HG02610 (cell line): ENCODE measurements at regions not wholly inside any gene's neighbourhood (a gene's known extent, or its start where the extent isn't known, plus 50 kb on each side); places are given as distances from the start of the nearest gene placed in this dataset.
"Not testable (repeated sequence)": the region's sequence is repeated elsewhere in the genome, so short reads cannot be mapped to it uniquely, and the experiment has no call there.

Source experiments
- ATAC-seq: cut with Tn5 transposase; IDR thresholded peaks from one replicate; pipeline ENCODE4 v1.9.1; 2021; ENCODE audit warnings: mild to moderate bottlenecking, moderate library complexity; ENCODE audit not compliant: unreplicated experiment

- no peak for ATAC-seq
Observed at GRCh38 chr12:89072294-89073026, 279.8 kb downstream of the DUSP6 start.

DNA sequence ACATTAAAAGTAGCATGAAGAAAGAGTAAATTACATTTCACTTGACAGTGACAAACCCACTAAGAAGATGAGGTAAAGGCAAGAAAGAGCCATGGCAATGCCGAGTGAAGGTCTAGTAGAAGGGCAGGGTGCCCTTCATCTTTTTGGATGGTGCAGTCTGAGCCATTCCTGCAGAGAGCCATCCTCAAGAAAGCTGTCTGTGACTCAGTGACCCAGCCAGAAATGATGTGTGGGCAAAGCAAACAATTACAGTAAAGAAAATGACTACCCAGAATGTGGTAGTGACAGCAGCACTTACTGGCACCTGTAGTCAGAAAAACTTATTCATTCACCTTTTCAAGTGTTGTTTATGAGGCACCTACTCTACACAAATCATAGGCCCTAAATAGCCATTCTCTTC lies 281.7 kb downstream of the DUSP6 start:
- no peak for ATAC-seq

DNA sequence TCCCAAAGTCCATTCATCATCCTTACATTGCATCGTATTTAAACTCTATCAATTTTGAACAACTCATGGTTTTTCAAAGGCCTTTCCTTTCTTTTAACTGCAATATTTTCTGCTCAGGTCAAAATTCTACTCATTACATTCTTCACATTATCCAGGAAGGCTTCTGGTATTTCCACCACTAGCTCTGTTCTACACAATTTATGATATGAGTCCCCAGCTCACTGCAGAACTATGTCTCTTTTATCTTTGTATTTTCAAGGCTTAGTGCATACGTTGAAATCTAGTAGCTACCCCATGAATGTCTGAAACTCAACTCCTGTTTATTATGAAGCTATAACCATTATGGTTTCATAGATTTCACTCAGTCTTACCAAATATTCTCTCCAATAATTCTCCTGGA lies 282.9 kb downstream of the DUSP6 start:
- ATAC-seq, result no peak

- ATAC-seq, result no peak
Observed at GRCh38 chr12:89067421-89068187, 284.7 kb downstream of the DUSP6 start.

DNA sequence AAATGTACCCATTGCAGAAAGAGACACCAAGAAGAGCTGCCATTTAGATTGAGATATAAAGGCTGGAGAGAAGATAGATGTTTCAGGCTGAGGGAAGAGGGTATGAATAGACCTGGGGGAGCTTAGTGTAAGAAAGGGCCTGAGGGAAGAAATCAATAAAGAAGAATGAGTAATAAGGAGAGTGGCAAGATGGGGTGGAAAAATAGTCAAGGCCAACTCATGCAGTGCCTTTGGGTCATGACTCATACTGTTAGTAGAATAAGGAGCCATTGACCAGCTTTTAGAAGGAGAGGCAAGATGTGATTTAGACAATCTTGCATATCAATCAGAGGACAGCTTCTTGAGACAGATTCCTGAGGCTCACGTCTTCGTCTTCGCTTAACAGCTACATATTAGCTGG lies 287.5 kb downstream of the DUSP6 start:
- no peak for ATAC-seq

DNA sequence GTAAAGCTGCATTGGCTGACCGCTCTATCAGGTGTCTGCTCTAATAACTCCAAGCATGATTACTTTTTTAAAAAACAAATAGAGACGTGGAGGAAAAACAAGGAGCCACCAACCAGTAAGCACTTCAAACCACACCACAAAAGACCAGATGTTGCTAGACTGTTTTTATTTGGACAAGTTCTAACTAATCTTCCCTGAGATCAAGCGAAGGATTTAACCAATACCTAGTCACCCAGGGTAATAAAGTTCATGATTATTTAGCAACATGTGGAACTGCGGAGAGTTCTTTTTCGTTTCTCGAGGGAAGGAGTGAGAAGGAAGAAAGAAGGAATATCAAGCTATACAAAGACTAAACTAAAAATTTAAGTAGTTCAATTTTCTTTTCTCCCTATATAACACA lies 288.1 kb downstream of the DUSP6 start:
- no peak for ATAC-seq

GRCh38 chr12:89062996-89063395 lies 289.3 kb downstream of the DUSP6 start:
- no peak for ATAC-seq

GRCh38 chr12:89059721-89060541 lies 292.4 kb downstream of the DUSP6 start:
- ATAC-seq, result no peak

GRCh38 chr12:89059056-89059455 lies 293.2 kb downstream of the DUSP6 start:
- ATAC-seq, result no peak

GRCh38 chr12:89058402-89058801 lies 293.9 kb downstream of the DUSP6 start:
- no peak for ATAC-seq

DNA sequence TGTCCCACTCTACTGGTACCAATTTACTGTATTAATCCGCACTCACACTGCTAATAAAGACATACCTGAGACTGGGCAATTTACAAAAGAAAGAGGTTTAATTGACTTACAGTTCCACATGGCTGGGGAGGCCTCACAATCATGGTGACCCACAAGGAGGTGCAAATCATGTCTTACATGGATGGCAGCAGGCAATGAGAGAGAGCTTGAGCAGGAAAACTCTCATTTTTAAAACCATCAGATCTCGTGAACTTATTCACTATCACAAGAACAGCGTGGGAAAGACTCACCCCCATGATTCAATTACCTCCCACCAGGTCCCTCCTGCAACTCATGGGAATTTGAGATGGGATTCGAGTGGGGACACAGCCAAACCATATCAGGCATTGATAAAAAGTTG lies 298.5 kb downstream of the DUSP6 start:
- not testable (repeated sequence) for ATAC-seq

DNA sequence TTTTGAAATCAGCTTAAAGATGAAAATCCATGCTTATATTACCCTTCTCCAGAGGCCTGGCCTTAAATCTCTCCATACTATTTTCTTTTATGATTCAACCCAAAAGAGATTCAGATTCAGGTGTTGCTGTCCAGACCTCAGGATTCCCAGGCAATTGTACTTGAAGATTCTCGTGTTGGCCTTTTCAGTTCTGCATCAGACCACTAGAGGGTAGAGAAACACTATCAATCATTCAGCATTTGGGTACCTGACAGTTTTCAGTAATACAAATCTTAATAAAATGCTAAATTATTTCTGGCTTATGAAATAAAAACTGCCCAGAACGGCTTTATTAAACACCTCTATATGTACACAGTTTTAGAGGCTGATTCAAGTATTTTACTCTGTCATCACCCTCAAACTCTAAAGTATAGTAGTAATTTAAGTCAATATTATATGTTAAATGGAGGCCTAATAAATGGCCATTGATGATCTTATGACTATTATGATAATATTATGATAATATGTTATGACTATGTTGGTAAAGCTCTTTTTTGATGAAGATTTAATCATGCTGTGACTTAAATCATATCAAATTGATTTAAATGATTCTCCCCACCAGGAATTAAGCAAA lies 301.1 kb downstream of the DUSP6 start:
- ATAC-seq, result peak; percentile 72

DNA sequence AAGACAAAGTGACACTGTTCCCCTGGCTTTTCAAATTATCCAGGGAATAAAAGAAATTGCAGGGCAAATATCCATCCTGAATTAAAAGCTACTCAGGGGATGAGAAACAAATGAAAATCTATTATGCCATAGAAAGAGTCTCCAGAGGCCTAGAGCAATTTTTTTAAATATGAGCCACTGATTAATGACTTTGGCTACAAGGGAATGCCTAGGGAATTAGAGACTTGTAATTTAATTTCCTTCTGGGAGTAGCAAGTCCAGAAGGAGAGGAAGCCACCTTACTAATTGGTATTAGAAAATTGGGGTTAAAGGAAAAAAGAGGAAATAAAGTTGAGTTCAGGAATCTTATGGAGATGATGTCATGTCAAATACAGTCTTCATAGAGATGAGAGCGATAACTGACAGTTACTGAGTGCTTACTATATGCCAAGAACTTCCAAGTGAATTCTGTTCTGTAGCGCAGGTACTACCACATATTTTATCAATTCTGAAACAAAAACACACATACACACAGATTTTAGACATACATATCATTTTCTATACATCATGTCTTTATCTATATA lies 304.4 kb downstream of the DUSP6 start:
- no peak for ATAC-seq

- no peak for ATAC-seq
Observed at GRCh38 chr12:89041078-89041477, 311.2 kb downstream of the DUSP6 start.

DNA sequence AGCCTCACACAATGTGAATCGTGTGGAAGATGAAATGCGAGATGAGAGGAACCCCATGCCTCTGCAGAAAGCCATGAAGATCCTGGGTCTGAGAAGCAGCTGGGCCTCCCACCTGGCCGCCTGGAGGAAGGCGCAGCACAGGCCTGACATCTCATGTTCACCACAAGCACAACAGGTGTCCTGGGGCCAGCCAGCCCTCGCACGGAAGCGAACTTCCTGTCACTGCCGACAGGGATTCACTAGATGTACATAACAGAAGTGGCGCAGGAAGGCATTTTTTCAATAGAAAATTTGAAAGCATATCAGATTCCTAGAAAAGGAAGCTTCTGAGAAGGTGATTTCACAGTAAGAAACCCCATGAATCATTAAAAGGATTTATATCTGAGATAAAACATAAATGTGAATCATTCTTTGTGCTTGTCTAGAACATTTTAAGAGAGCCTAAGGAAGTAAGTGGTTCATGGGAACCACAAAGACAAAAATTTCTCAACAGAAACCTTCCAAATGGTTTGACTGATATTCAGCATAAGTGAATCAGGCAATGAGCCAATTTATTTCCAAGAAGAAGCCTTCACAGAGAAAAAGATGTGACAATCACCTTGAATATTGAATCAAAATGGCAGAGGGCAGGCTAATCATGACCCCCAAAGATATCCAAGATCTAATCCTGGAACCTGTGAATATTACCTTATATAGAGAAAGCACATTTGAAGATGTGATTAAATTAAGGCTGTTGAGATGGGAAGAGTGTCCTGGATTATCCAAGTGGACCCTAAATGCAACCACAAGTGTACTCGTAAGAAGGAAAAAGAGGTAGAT lies 311.9 kb downstream of the DUSP6 start:
- peak; percentile 96 for ATAC-seq

DNA sequence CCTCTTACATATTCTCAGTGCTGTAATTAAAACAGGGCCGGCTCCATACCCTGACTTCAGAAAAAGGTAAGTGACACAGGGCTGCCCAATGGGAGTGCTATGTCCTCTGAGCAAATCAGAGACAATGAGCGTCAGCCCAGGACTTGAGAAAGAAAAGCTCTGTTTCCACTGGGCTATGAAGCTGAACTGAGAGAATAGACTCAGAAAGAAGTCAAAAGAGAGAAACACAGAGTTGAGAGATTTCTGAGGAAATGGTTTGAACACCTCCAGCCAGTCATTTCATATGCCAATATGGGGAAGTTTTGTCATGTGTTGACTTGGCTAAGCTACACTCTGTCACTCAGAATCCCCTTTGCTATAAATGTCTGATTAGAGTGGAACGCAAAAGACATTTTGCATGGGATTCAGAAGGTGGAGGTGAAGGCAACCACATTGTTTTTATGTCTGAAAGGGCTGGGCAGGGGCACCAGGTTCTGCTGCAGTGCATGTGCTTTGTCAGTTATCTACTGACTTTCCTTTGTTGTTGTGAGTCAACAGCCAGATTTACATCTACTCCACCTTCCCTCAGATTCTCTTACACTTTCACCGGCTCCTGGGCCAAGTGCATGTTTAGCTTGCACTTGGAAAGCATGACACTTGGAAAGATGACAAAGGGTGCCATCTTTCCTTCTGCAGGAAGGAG lies 313.3 kb downstream of the DUSP6 start:
- ATAC-seq, result peak; percentile 59

DNA sequence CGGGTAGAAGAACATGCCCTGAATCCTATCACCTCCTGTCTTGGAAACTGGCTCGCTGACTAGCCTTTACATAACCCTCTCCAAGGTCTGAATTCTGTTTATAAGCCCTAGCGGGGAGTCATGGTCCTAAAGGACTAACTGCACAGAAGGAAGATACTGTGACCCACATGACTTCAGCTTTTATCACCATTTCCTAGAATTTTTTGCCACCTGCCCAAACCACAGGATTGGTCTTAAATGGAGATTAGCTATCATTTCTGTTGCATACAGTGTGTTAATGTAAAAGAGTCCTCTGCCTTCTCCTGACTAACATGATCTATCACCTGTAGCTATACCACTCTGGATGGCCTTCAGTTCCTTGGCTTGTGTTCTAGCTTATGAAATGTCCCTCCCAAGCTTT lies 319.2 kb downstream of the DUSP6 start:
- no peak for ATAC-seq

GRCh38 chr12:89029961-89030360 lies 322.3 kb downstream of the DUSP6 start:
- ATAC-seq, result no peak

DNA sequence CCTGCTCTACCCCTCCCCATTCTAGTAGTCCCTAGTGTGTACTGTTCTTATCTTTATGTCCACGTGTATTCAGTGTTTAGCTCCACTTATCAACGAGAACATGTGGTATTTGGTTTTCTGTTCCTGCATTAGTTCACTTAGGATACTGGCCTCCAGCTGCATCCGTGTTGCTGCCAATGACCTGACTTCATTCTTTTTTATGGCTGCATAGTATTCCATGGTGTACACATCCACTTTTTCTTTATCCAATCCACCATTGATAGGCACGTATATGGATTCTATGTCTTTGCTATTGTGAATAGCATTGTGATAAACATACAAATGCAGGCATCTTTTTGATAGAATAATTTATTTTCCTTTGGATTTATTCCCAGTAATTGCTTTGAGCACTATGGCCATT lies 327.7 kb downstream of the DUSP6 start:
- ATAC-seq, result no peak
